Fibroblast of the aortic adventitia (primary cell): ENCODE measurements at regions not wholly inside any gene's neighbourhood (a gene's known extent, or its start where the extent isn't known, plus 50 kb on each side); places are given as distances from the start of the nearest gene placed in this dataset.

Experiments
- DNase-seq: peaks from one replicate; pipeline ENCODE4 v3.0.0-alpha.2; 2010; ENCODE audit warnings: low read depth
- H3K4me3 ChIP-seq: 2 replicates; pipeline ENCODE4 v1.5.1; 2011; ENCODE audit warnings: low read depth, mild to moderate bottlenecking, control low read depth, low read length, moderate library complexity
- TF ChIP-seq, protein P1 (sequence below): IDR thresholded peaks from 2 replicates; pipeline ENCODE4 v1.5.1; 2011; ENCODE audit warnings: mild to moderate bottlenecking, low read length, control low read depth, inconsistent platforms; ENCODE audit not compliant: insufficient read depth

GRCh38 chr11:95702526-95702925 lies 87.1 kb downstream of the FAM76B start:
- no peak overlapping the region for H3K4me3 ChIP-seq
- TF ChIP-seq, protein P1, sequence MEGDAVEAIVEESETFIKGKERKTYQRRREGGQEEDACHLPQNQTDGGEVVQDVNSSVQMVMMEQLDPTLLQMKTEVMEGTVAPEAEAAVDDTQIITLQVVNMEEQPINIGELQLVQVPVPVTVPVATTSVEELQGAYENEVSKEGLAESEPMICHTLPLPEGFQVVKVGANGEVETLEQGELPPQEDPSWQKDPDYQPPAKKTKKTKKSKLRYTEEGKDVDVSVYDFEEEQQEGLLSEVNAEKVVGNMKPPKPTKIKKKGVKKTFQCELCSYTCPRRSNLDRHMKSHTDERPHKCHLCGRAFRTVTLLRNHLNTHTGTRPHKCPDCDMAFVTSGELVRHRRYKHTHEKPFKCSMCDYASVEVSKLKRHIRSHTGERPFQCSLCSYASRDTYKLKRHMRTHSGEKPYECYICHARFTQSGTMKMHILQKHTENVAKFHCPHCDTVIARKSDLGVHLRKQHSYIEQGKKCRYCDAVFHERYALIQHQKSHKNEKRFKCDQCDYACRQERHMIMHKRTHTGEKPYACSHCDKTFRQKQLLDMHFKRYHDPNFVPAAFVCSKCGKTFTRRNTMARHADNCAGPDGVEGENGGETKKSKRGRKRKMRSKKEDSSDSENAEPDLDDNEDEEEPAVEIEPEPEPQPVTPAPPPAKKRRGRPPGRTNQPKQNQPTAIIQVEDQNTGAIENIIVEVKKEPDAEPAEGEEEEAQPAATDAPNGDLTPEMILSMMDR: no peak
- DNase-seq: peak; percentile 96

DNA sequence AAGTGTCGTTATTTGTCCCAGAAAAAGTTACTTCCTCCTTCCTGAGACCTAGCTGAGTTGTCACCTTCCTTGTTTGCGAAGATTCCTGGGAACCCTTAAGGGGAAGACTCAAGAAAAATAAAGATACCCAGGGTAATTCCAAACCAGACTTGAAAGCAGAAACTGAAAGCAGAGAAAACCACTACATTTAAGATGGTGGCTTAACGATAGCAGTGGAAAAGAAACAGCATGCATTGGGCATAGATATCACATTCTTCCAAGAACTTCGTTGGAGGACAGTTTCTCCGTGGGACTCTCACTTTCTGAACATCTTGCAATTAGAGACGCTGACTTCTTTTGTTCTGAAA lies 89.1 kb downstream of the FAM76B start:
- no peak for DNase-seq
- TF ChIP-seq, protein P1: no peak
- H3K4me3 ChIP-seq: no peak overlapping the region

DNA sequence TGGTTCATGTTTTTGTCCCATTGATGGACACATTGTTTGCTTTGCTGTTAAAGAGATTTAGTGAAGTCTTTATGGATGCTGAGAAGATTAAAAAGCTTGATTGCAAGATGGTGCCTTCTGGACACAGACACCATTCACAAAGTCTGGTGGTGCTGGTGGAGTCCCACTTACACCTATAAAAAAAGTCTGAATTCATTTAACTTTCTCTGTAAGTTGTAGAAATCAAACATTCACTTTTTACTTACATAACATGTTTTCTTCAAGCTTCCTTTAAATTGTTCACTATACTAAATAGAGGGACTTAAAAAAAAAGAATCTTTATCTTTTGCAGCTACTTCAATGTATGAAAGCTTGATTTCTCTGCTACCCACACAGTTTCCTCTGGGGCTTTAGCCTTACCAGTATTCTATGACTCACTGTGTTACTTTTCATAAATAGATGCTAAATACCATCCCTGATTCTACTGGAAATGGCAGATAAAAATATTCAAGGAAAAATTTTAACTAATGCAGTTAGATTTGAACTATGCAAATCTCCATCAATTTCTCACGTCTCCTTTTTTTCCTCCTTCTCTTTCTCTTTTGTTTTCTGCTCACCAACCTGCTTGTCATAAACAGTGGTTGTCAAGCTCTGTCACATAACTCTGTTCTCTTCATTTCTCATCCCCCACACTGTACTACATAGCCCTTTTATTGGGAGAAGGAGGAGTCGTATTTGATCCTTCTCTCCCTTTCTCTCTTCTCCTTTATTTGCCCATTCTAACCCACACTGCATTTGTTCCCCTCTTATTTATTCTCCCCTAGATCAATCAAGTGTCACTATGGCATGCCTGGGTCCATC lies 89.7 kb downstream of the FAM76B start:
- peak; percentile 76 for DNase-seq
- TF ChIP-seq, protein P1: no peak
- no peak overlapping the region for H3K4me3 ChIP-seq

DNA sequence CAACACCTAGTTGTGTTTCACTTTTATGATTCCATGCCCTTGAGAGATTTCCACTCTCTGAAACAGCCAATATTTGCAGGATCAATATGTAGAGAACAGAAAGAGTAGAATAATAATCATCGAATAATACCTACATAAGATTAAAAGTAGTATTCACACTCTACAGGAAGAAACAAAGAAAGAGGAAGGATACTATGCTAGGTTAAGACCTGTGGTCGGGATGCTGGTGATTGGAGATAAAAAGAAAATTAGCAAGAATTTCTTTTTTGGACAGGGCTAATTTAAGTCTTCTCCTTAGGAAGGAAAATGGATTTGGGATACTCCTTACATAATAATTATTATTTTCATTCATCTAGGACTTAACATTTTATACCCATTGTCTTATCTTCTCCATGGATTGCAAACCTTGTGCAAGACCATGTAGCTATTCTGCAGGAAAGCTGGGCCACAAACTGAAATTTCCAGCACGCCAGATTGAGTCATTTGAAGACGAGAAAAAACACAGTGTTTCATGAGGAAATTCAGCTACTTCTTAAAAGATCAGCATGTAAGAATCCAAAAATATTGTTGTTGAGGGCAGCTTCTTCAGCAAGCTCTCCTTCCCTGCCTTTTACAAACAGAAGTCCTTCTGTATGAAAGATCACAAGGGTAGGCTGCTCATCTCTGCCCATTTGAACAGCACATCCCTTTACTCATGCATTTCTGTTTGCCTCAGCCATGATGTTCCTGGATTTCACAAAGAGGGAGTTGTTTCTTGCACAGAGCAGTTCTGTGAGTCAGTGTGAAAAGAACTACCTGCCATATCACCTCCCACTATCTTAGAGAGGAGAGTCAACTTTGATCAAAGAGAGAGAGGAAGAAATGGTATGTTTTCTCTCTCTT lies 90.7 kb downstream of the FAM76B start:
- TF ChIP-seq, protein P1: no peak
- H3K4me3 ChIP-seq: no peak overlapping the region
- peak; percentile 70 for DNase-seq

DNA sequence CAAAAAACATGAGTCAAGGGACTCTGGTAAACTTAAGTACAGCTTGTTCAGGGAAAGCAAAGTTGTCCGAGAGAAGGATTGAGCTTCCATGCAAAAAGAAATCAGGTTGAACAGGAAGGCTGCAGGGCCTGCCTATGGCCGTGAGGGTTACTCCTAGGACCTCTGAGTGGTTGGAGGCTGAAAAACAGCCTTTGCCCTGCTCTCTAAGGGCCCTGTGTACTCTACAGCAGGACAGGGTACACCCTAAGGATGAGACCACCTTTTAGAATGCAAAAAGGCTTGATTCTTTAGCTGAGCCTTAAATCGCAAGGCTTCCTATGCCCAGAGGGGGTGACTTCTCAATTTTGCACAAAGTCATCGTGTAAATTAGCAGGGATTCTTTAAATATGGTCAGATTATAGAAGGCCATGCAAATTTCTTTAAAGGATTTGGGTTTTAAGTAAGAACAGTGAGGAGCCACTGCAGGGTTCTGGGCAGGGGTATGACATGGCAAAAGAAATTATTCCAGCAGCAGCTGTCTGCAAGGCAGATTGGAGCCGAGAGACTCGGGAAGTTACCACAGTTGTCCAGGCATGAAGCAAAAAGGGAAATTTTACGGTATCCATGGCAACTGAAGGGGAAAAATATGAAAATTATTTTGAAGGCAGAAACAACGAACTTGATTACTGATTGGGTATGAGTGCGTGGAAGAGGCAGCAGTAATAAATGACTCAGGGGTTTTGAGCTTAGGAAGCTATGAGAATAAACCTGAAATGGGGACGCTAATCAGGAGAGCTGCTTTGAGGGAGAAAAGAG lies 91.8 kb downstream of the FAM76B start:
- H3K4me3 ChIP-seq: no peak overlapping the region
- no peak for DNase-seq
- TF ChIP-seq, protein P1: no peak

DNA sequence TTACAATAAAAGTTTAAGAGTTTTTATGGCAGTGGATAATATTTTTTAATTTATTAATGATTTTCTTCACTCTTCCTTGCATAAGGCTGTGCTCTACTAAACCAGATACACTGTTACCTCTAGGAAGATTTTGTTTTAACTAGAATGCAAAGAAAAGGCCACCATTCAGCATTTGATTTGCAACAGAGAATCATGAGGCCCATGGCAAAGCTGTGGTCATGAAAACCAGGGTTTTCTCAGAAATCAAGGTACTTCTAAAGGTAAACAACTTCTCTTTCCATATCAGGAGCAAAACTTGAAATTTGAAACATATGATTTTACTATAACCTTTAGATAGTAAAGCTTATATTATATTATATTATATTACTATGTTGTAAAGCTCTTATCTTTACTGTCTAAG lies 94.4 kb downstream of the FAM76B start:
- no peak overlapping the region for H3K4me3 ChIP-seq
- TF ChIP-seq, protein P1: no peak
- no peak for DNase-seq
